HCT116 (cell line): ENCODE measurements at regions not wholly inside any gene's neighbourhood (a gene's known extent, or its start where the extent isn't known, plus 50 kb on each side); places are given as distances from the start of the nearest gene placed in this dataset.

Experiments used
- ATAC-seq: fragments of 200-7000 bp; cut with Tn5 transposase; 2 replicates; pipeline ENCODE4 v1.9.1; 2020; ENCODE audit warnings: mild to moderate bottlenecking, moderate library complexity
- BruUV-seq: library from RNA; stranded (reverse); fragments of 400-500 nt; replicated peaks from 2 replicates; lab custom pipeline; 2021; lab: Mats Ljungman, UMichigan
- CTCF ChIA-PET: fragments of 300-600 bp; sonication (Branson Sonifier 250); formaldehyde crosslinking; loops from one replicate; lab custom pipeline; 2021; ENCODE audit warnings: antibody characterized with exemption; lab: Charles Lee
- POLR2A ChIA-PET: fragments of 300-600, 350-600 bp; sonication (Branson Sonifier 250); formaldehyde crosslinking; loops from one replicate; lab custom pipeline; 2021; ENCODE audit warnings: antibody characterized with exemption; lab: Charles Lee
- RAD21 ChIA-PET, 2 experiments: fragments of 300-600 bp; sonication (Branson Sonifier 250); formaldehyde crosslinking; loops; one replicate each; lab custom pipeline; 2023; ENCODE audit warnings: low total read pairs in 2 of 2; ENCODE audit not compliant: uncharacterized antibody in 2 of 2, unreplicated experiment in 2 of 2, low non-redundant PET in 1 of 2; lab: Charles Lee
- DNase-seq: peaks from one replicate; pipeline ENCODE4 v3.0.0-alpha.2; 2010; ENCODE audit warnings: low read depth, low spot score
- H2AFZ ChIP-seq: fragments of 200-600 bp; shearing (Covaris generic), sonication (generic); 2 replicates; pipeline ENCODE4 v1.6.1; 2017; ENCODE audit warnings: low read depth, mixed run types, mixed read lengths, antibody characterized with exemption, low read length; ENCODE audit not compliant: poor library complexity, severe bottlenecking
- H3K27ac ChIP-seq: 2 replicates; pipeline ENCODE4 v1.5.1; 2012; ENCODE audit warnings: low read depth, low read length
- H3K27me3 ChIP-seq: fragments of 200-600 bp; sonication (generic); 2 replicates; pipeline ENCODE4 v1.6.1; 2016; ENCODE audit warnings: mixed run types, low read length, mixed read lengths; ENCODE audit not compliant: insufficient read depth
- H3K36me3 ChIP-seq, 2 experiments: fragments of 200-500 bp in 1 of 2; fragments of 200-600 bp in 1 of 2; sonication (Bioruptor generic) in 1 of 2; sonication (generic) in 1 of 2; 2 replicates each; pipeline versions ENCODE4 v1.5.1 to v1.6.1; 2014 to 2016; ENCODE audit warnings: low read length in 2 of 2, inconsistent platforms in 1 of 2, mixed read lengths in 1 of 2, mixed run types in 1 of 2; ENCODE audit not compliant: insufficient read depth in 2 of 2, control insufficient read depth in 1 of 2
- H3K4me1 ChIP-seq, 2 experiments: fragments of 200-600 bp in 1 of 2; sonication (generic) in 1 of 2; 2 replicates each; pipeline versions ENCODE4 v1.5.1 to v1.6.1; 2012 to 2017; ENCODE audit warnings: low read length in 2 of 2, inconsistent platforms in 1 of 2, mild to moderate bottlenecking in 1 of 2, mixed read lengths in 1 of 2, mixed run types in 1 of 2, moderate library complexity in 1 of 2; ENCODE audit not compliant: insufficient read depth in 2 of 2, control insufficient read depth in 1 of 2
- H3K4me2 ChIP-seq: fragments of 200-600 bp; sonication (generic); 2 replicates; pipeline ENCODE4 v1.6.1; 2017; ENCODE audit warnings: mixed run types, low read length, mixed read lengths
- H3K4me3 ChIP-seq, 2 experiments: fragments of 200-600 bp in 1 of 2; sonication (generic) in 1 of 2; replicated peaks in 1 of 2; 2 replicates each; pipeline ENCODE4 v1.5.1; 2011 to 2016; ENCODE audit warnings: low read length in 2 of 2, control low read depth in 1 of 2, low read depth in 1 of 2, mild to moderate bottlenecking in 1 of 2, mixed read lengths in 1 of 2, mixed run types in 1 of 2
- H3K79me2 ChIP-seq: fragments of 200-600 bp; sonication (generic); 2 replicates; pipeline ENCODE4 v1.6.1; 2017; ENCODE audit warnings: mild to moderate bottlenecking, mixed run types, low read length, moderate library complexity, mixed read lengths; ENCODE audit not compliant: insufficient read depth
- H3K9ac ChIP-seq: fragments of 200-600 bp; sonication (generic); 2 replicates; pipeline ENCODE4 v1.6.1; 2016; ENCODE audit warnings: low read length, mixed read lengths
- H3K9me2 ChIP-seq: fragments of 200-600 bp; sonication (generic), shearing (Covaris generic); 2 replicates; pipeline ENCODE4 v1.6.1; 2017; ENCODE audit warnings: mixed run types, mild to moderate bottlenecking, moderate library complexity; ENCODE audit not compliant: insufficient read depth
- H3K9me3 ChIP-seq, 2 experiments: fragments of 200-500 bp in 1 of 2; fragments of 200-600 bp in 1 of 2; sonication (Bioruptor generic) in 1 of 2; sonication (generic) in 1 of 2; 2 replicates each; pipeline ENCODE4 v1.6.1; 2014 to 2017; ENCODE audit warnings: low read length in 2 of 2, mixed read lengths in 2 of 2, inconsistent platforms in 1 of 2, low read depth in 1 of 2, mild to moderate bottlenecking in 1 of 2, mixed run types in 1 of 2, moderate library complexity in 1 of 2; ENCODE audit not compliant: control insufficient read depth in 1 of 2, insufficient read depth in 1 of 2
- H4K20me1 ChIP-seq: fragments of 200-600 bp; sonication (generic), shearing (Covaris generic); 2 replicates; pipeline ENCODE4 v1.6.1; 2017; ENCODE audit warnings: mixed run types, mild to moderate bottlenecking, moderate library complexity; ENCODE audit not compliant: insufficient read depth
- CBX3 ChIP-seq: IDR thresholded peaks from 2 replicates; pipeline ENCODE4 v1.6.1; 2012; ENCODE audit warnings: low read depth
- CEBPB ChIP-seq: IDR thresholded peaks from 2 replicates; pipeline ENCODE4 v1.6.1; 2012; ENCODE audit warnings: low read depth
- EGR1 ChIP-seq: IDR thresholded peaks from 2 replicates; pipeline ENCODE4 v1.6.1; 2012; ENCODE audit warnings: low read depth
- EZH2phosphoT487 ChIP-seq: fragments of 200-600 bp; IDR thresholded peaks from 2 replicates; pipeline ENCODE4 v1.6.1; 2018; ENCODE audit warnings: antibody characterized with exemption, borderline replicate concordance
- FOSL1 ChIP-seq: IDR thresholded peaks from 2 replicates; pipeline ENCODE4 v1.6.1; 2012; ENCODE audit warnings: low read depth
- JUND ChIP-seq: IDR thresholded peaks from 2 replicates; pipeline ENCODE4 v1.6.1; 2012
- POLR2AphosphoS5 ChIP-seq: IDR thresholded peaks from 2 replicates; pipeline ENCODE4 v1.6.1; 2011; ENCODE audit warnings: mild to moderate bottlenecking, low read depth, low read length, moderate library complexity
- RAD21 ChIP-seq: IDR thresholded peaks from 2 replicates; pipeline ENCODE4 v1.6.1; 2012; ENCODE audit warnings: low read depth, mild to moderate bottlenecking
- SIN3A ChIP-seq: IDR thresholded peaks from 2 replicates; pipeline ENCODE4 v1.6.1; 2012; ENCODE audit warnings: low read depth
- SP1 ChIP-seq: IDR thresholded peaks from 2 replicates; pipeline ENCODE4 v1.6.1; 2012; ENCODE audit warnings: low read depth
- SRF ChIP-seq: IDR thresholded peaks from 2 replicates; pipeline ENCODE4 v1.6.1; 2012; ENCODE audit warnings: low read depth
- ZFX ChIP-seq: fragments of 450-650 bp; IDR thresholded peaks from 2 replicates; pipeline ENCODE4 v1.6.1; 2017
- ZNF274 ChIP-seq: fragments of 200-500 bp; sonication (Bioruptor generic); IDR thresholded peaks from 2 replicates; pipeline ENCODE4 v1.6.1; 2014; ENCODE audit warnings: mild to moderate bottlenecking, low read depth, low read length, inconsistent platforms
- intact Hi-C: fragments of 100-400 bp; cut with micrococcal nuclease; formaldehyde crosslinking; loops from 2 replicates; pipeline ENCODE4 v1.10.0; 2022
- TF ChIP-seq, protein P1 (sequence below): IDR thresholded peaks from 2 replicates; pipeline ENCODE4 v1.6.1; 2012
- TF ChIP-seq, protein P2 (sequence below): IDR thresholded peaks from 2 replicates; pipeline ENCODE4 v1.6.1; 2012; ENCODE audit warnings: low read depth
- TF ChIP-seq, protein P3 (sequence below): IDR thresholded peaks from 2 replicates; pipeline ENCODE4 v1.6.1; 2012

DNA sequence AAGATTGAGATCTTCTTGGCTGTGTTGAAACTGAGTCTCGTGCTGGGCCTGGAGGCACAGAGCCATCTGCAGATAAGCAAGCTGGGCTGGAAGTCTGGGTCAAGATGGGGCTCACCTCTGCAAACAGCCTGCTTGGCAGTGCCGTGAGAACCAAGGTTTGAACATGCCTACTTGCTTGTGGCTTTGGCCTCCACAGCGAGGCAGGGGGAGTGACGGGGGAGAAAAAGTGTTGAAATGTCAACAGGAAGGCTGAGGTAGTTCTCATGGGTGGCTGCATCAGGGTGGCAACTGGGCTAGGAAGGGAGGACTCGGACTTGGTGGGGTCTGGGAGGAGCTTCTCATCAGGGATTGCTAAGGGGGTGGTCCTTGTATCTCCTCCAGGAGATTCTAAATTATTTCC is 99.7 kb downstream of the THNSL2 start:
- Histone ChIP-seq H3K4me1 (peaks cover 7 to 12% of the 10 kb centered on the region in 2 experiments; a peak in 3 of 4 replicates), H3K4me3 (no peak overlapping the region), H3K9ac (no peak overlapping the region), H3K36me3 (no peaks in the 10 kb centered on the region), H2AFZ (no peak overlapping the region), H3K9me2 (no peaks in the 10 kb centered on the region), H3K9me3 (no peaks in the 10 kb centered on the region), H3K4me2 (no peak overlapping the region), H3K79me2 (no peaks in the 10 kb centered on the region), H4K20me1 (no peaks in the 10 kb centered on the region), H3K27me3 (no peaks in the 10 kb centered on the region), H3K27ac (no peak overlapping the region)
- TF ChIP-seq SRF (no peak), EGR1 (no peak), ZNF274 (no peak), RAD21 (no peak)
- TF ChIP-seq, protein P1, sequence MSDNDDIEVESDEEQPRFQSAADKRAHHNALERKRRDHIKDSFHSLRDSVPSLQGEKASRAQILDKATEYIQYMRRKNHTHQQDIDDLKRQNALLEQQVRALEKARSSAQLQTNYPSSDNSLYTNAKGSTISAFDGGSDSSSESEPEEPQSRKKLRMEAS = no peak
- RAD21 ChIA-PET = no interaction called here
- intact Hi-C loops = no loop called here
- ATAC-seq (no peak), DNase-seq (no peak)
- BruUV-seq = no TSS peak
- CTCF ChIA-PET = no interaction called here
- POLR2A ChIA-PET = no interaction called here

DNA sequence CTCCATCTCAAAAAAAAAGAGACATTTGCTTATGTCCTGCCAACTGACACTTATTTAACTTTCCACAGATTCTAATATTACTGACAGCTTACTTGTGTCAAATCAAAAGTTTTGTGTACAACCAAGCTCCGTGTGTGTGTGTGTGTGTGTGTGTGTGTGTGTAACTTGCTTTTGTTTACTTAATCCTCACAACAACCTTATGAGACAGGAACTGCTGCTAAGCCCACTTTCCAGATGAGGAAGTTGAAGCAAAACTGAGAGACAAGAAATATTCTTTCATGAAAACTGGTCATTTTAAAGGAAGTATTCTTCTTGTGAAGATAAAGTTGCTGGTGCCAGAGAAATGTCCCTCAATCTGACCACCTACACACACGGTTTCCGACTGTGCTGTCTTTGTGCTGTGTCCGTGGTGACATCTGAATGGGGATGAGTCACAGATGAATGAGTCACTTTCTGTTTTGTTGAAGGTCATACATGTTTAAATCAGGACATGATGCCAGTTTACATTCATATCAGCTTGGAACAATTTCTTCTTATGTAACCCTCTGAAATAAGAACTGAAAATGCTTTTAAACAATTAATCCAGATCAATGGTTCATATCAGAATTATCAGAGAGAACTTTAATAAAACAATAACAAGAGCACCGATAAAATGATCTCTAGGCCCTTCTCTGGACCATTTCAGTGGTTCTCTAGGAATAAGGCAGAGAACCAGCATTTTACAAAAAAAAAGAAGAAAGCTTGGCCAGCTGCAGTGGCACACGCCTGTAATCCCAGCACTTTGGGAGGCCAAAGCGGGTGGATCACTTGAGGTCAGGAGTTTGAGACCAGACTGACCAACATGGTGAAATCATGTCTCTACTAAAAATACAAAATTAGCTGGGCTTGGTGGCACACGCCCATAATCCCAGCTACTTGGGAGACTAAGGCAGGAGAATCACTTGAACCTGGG is 95.5 kb downstream of the THNSL2 start:
- H3K9ac ChIP-seq = no peak overlapping the region
- ATAC-seq (peak; percentile 94), DNase-seq (peak; percentile 79)
- ChIA-PET POLR2A (no interaction called here), RAD21 (no interaction called here), CTCF (interaction anchor here (1.3 kb wide), 1 partner anchor 11 kb away, joined by 3 read pairs; no protein-coding TSS in a partner anchor)
- H3K27me3 ChIP-seq = no peaks in the 10 kb centered on the region
- no TSS peak for BruUV-seq
- H3K9me2 ChIP-seq = no peaks in the 10 kb centered on the region
- H4K20me1 ChIP-seq = no peaks in the 10 kb centered on the region
- 0 out of 4 replicates have a peak overlapping the region, but pooled peaks of 1 of the 2 experiments have one; percentile 7 for H3K4me3 ChIP-seq
- intact Hi-C loops = no loop called here
- H3K9me3 ChIP-seq = no peaks in the 10 kb centered on the region
- no peak overlapping the region for H3K27ac ChIP-seq
- H3K4me2 ChIP-seq = peak overlapping the region; percentile 68
- no peaks in the 10 kb centered on the region for H3K79me2 ChIP-seq
- H2AFZ ChIP-seq = peak overlapping the region; percentile 81
- H3K36me3 ChIP-seq = no peaks in the 10 kb centered on the region
- peaks cover 7 to 12% of the 10 kb centered on the region in 2 experiments; a peak in 3 of 4 replicates for H3K4me1 ChIP-seq
- TF ChIP-seq CBX3 (peak; percentile 81; the same call in 1 of the 2 replicates), FOSL1 (peak; percentile 96), POLR2AphosphoS5 (peak; percentile 27; the same call in 1 of the 2 replicates), ZFX (no peak), EZH2phosphoT487 (no peak), SRF (peak; percentile 58), CEBPB (peak; percentile 48; the same call in 1 of the 2 replicates), JUND (peak; percentile 96), SIN3A (peak; percentile 27; the same call in 1 of the 2 replicates), SP1 (peak; percentile 74), EGR1 (0 out of 2 replicates have a peak, but pooled peaks have one; percentile 46)
- TF ChIP-seq, protein P2, sequence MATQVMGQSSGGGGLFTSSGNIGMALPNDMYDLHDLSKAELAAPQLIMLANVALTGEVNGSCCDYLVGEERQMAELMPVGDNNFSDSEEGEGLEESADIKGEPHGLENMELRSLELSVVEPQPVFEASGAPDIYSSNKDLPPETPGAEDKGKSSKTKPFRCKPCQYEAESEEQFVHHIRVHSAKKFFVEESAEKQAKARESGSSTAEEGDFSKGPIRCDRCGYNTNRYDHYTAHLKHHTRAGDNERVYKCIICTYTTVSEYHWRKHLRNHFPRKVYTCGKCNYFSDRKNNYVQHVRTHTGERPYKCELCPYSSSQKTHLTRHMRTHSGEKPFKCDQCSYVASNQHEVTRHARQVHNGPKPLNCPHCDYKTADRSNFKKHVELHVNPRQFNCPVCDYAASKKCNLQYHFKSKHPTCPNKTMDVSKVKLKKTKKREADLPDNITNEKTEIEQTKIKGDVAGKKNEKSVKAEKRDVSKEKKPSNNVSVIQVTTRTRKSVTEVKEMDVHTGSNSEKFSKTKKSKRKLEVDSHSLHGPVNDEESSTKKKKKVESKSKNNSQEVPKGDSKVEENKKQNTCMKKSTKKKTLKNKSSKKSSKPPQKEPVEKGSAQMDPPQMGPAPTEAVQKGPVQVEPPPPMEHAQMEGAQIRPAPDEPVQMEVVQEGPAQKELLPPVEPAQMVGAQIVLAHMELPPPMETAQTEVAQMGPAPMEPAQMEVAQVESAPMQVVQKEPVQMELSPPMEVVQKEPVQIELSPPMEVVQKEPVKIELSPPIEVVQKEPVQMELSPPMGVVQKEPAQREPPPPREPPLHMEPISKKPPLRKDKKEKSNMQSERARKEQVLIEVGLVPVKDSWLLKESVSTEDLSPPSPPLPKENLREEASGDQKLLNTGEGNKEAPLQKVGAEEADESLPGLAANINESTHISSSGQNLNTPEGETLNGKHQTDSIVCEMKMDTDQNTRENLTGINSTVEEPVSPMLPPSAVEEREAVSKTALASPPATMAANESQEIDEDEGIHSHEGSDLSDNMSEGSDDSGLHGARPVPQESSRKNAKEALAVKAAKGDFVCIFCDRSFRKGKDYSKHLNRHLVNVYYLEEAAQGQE = no peak
- TF ChIP-seq, protein P3, sequence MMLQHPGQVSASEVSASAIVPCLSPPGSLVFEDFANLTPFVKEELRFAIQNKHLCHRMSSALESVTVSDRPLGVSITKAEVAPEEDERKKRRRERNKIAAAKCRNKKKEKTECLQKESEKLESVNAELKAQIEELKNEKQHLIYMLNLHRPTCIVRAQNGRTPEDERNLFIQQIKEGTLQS = peak; percentile 54; the same call in 1 of the 2 replicates
- TF ChIP-seq, protein P1 = peak; percentile 50; the same call in 1 of the 2 replicates
